ENCODE measurements at regions not wholly inside any gene's neighbourhood (a gene's known extent, or its start where the extent isn't known, plus 50 kb on each side); places are given as distances from the start of the nearest gene placed in this dataset.

GRCh38 chr4:189409158-189409557 lies 531.5 kb upstream of the FRG1 start:
- TF ChIP-seq GATA2 (IDR thresholded peaks at IDR 0.05; ENCODE audit: low read depth, low read length): no peak
- TF ChIP-seq GATA3 (IDR thresholded peaks at IDR 0.05; ENCODE audit: low read depth, low read length): no peak

Data from SH-SY5Y (cell line).